HG03066 (cell line): ENCODE measurements at regions not wholly inside any gene's neighbourhood (a gene's known extent, or its start where the extent isn't known, plus 50 kb on each side); places are given as distances from the start of the nearest gene placed in this dataset.
"Not testable (repeated sequence)": the region's sequence is repeated elsewhere in the genome, so short reads cannot be mapped to it uniquely, and the experiment has no call there.

Source experiments
- ATAC-seq: cut with Tn5 transposase; IDR thresholded peaks from one replicate; pipeline ENCODE4 v1.9.1; 2021; ENCODE audit warnings: low read depth; ENCODE audit not compliant: unreplicated experiment

GRCh38 chr5:164065266-164065665, 559.8 kb downstream of the MAT2B start:
- ATAC-seq, result no peak

- no peak for ATAC-seq
These were observed 566.3 kb downstream of the MAT2B start for GRCh38 chr5:164071671-164072070.

GRCh38 chr5:164073081-164073480, 567.7 kb downstream of the MAT2B start:
- ATAC-seq, result no peak

GRCh38 chr5:164076556-164076955, 571.1 kb downstream of the MAT2B start:
- no peak for ATAC-seq

- no peak for ATAC-seq
These were observed 584.9 kb downstream of the MAT2B start for GRCh38 chr5:164090358-164090757.

GRCh38 chr5:164091836-164092235, 586.4 kb downstream of the MAT2B start:
- ATAC-seq, result no peak

GRCh38 chr5:164094291-164094690, 588.9 kb downstream of the MAT2B start:
- no peak for ATAC-seq

GRCh38 chr5:164097749-164098148, 592.3 kb downstream of the MAT2B start:
- ATAC-seq, result no peak

- no peak for ATAC-seq
These were observed 593.1 kb downstream of the MAT2B start for GRCh38 chr5:164098531-164098930.

GRCh38 chr5:164098979-164099378, 593.6 kb downstream of the MAT2B start:
- no peak for ATAC-seq

GRCh38 chr5:164115420-164115819, 610.0 kb downstream of the MAT2B start:
- no peak for ATAC-seq

GRCh38 chr5:164119806-164120447, 614.5 kb downstream of the MAT2B start:
- no peak for ATAC-seq

- ATAC-seq, result no peak
These were observed 622.1 kb downstream of the MAT2B start for GRCh38 chr5:164127527-164127926.

- no peak for ATAC-seq
These were observed 626.9 kb downstream of the MAT2B start for GRCh38 chr5:164132358-164132757.

- ATAC-seq, result no peak
These were observed 631.7 kb downstream of the MAT2B start for GRCh38 chr5:164137095-164137494.

- no peak for ATAC-seq
These were observed 634.0 kb downstream of the MAT2B start for GRCh38 chr5:164139423-164139822.

- no peak for ATAC-seq
These were observed 640.0 kb downstream of the MAT2B start for GRCh38 chr5:164145458-164145857.

- ATAC-seq, result no peak
These were observed 640.8 kb downstream of the MAT2B start for GRCh38 chr5:164146223-164146622.

- ATAC-seq, result no peak
These were observed 642.9 kb downstream of the MAT2B start for GRCh38 chr5:164148292-164148691.

GRCh38 chr5:164152539-164152938, 647.1 kb downstream of the MAT2B start:
- ATAC-seq, result not testable (repeated sequence)

GRCh38 chr5:164153469-164154172, 648.2 kb downstream of the MAT2B start:
- no peak for ATAC-seq

- ATAC-seq, result no peak
These were observed 665.4 kb downstream of the MAT2B start for GRCh38 chr5:164170814-164171213.
